IMR-90 (cell line): ENCODE measurements at regions not wholly inside any gene's neighbourhood (a gene's known extent, or its start where the extent isn't known, plus 50 kb on each side); places are given as distances from the start of the nearest gene placed in this dataset.

Experiments used
- ATAC-seq: fragments of 200-7000 bp; cut with Tn5 transposase; 2 replicates; pipeline ENCODE4 v1.9.1; 2020; ENCODE audit warnings: low read depth, mild to moderate bottlenecking, moderate library complexity
- BruUV-seq: library from RNA; stranded (reverse); fragments of 400-500 nt; replicated peaks from 2 replicates; lab custom pipeline; 2021; lab: Mats Ljungman, UMichigan
- CTCF ChIA-PET: fragments of 300-600 bp; formaldehyde crosslinking; extraction: SDS; loops from one replicate; lab custom pipeline; 2021; ENCODE audit warnings: antibody characterized with exemption; lab: Yijun Ruan, JAX
- POLR2A ChIA-PET: fragments of 300-600 bp; sonication (Branson Sonifier 250); formaldehyde crosslinking; loops from one replicate; lab custom pipeline; 2022; ENCODE audit warnings: antibody characterized with exemption; ENCODE audit not compliant: unreplicated experiment; lab: Charles Lee
- DNase-seq: peaks from one replicate; pipeline ENCODE4 v3.0.0; 2013
- H2AFZ ChIP-seq: replicated peaks from 2 replicates; pipeline ENCODE3; 2013; ENCODE audit warnings: low read length, mild to moderate bottlenecking; ENCODE audit not compliant: poor library complexity
- H2AK5ac ChIP-seq: 2 replicates; pipeline ENCODE4 v1.6.1; 2013; ENCODE audit warnings: low read depth, low read length, inconsistent platforms
- H2AK9ac ChIP-seq: replicated peaks from 2 replicates; pipeline ENCODE3; 2013; ENCODE audit warnings: mild to moderate bottlenecking, low read depth, low read length, moderate library complexity; ENCODE audit not compliant: poor library complexity
- H2BK120ac ChIP-seq: 2 replicates; pipeline ENCODE4 v1.6.1; 2013; ENCODE audit warnings: low read depth, low read length, inconsistent platforms
- H2BK15ac ChIP-seq: 3 replicates; pipeline ENCODE4 v1.6.1; 2013; ENCODE audit warnings: low read depth, low read length, inconsistent platforms
- H2BK20ac ChIP-seq: 2 replicates; pipeline ENCODE4 v1.6.1; 2013; ENCODE audit warnings: low read depth, mild to moderate bottlenecking, inconsistent platforms, low read length, moderate library complexity
- H2BK5ac ChIP-seq: 2 replicates; pipeline ENCODE4 v1.6.1; 2013; ENCODE audit warnings: mild to moderate bottlenecking, low read depth, low read length, inconsistent platforms; ENCODE audit not compliant: poor library complexity, severe bottlenecking
- H3K14ac ChIP-seq: replicated peaks from 2 replicates; pipeline ENCODE4 v1.6.1; 2013; ENCODE audit warnings: low read depth, low read length, inconsistent platforms
- H3K18ac ChIP-seq: 2 replicates; pipeline ENCODE4 v1.6.1; 2013; ENCODE audit warnings: low read depth, low read length, control low read depth
- H3K23ac ChIP-seq: 2 replicates; pipeline ENCODE4 v1.6.1; 2013; ENCODE audit warnings: low read depth, low read length, inconsistent platforms
- H3K27ac ChIP-seq: 2 replicates; pipeline ENCODE4 v1.5.1; 2013; ENCODE audit warnings: mild to moderate bottlenecking, control low read depth, low read length; ENCODE audit not compliant: insufficient read depth
- H3K27me3 ChIP-seq: 2 replicates; pipeline ENCODE4 v1.6.1; 2013; ENCODE audit warnings: low read length; ENCODE audit not compliant: control insufficient read depth, insufficient read depth
- H3K36me3 ChIP-seq: 2 replicates; pipeline ENCODE4 v1.6.1; 2013; ENCODE audit warnings: low read length, mixed read lengths; ENCODE audit not compliant: control insufficient read depth, insufficient read depth
- H3K4ac ChIP-seq: 2 replicates; pipeline ENCODE4 v1.6.1; 2013; ENCODE audit warnings: low read depth, low read length, inconsistent platforms
- H3K4me1 ChIP-seq: 2 replicates; pipeline ENCODE4 v1.6.1; 2013; ENCODE audit warnings: low read length, mixed read lengths; ENCODE audit not compliant: control insufficient read depth, insufficient read depth
- H3K4me2 ChIP-seq: 2 replicates; pipeline ENCODE4 v1.6.1; 2013; ENCODE audit warnings: low read depth, mild to moderate bottlenecking, control low read depth, low read length, moderate library complexity
- H3K4me3 ChIP-seq: 2 replicates; pipeline ENCODE4 v1.5.1; 2013; ENCODE audit warnings: low read depth, mild to moderate bottlenecking, control low read depth, low read length, moderate library complexity; ENCODE audit not compliant: insufficient read depth
- H3K56ac ChIP-seq: 2 replicates; pipeline ENCODE4 v1.6.1; 2013; ENCODE audit warnings: low read length, inconsistent platforms; ENCODE audit not compliant: insufficient read depth; ENCODE audit errors: extremely low read depth
- H3K79me1 ChIP-seq, 2 experiments: 2 replicates each; pipeline ENCODE4 v1.6.1; 2013; ENCODE audit warnings: low read length in 2 of 2, inconsistent platforms in 1 of 2, low read depth in 1 of 2
- H3K9ac ChIP-seq: 2 replicates; pipeline ENCODE4 v1.6.1; 2013; ENCODE audit warnings: low read depth, low read length, control low read depth
- H3K9me1 ChIP-seq: 2 replicates; pipeline ENCODE4 v1.6.1; 2013; ENCODE audit warnings: low read length, inconsistent platforms; ENCODE audit not compliant: insufficient read depth
- H3K9me3 ChIP-seq: 2 replicates; pipeline ENCODE4 v1.6.1; 2013; ENCODE audit warnings: low read length; ENCODE audit not compliant: control insufficient read depth, insufficient read depth
- H4K20me1 ChIP-seq: 2 replicates; pipeline ENCODE4 v1.6.1; 2013; ENCODE audit warnings: low read length, inconsistent platforms; ENCODE audit not compliant: insufficient read depth
- H4K5ac ChIP-seq: 2 replicates; pipeline ENCODE4 v1.6.1; 2013; ENCODE audit warnings: mild to moderate bottlenecking, low read depth, low read length, control low read depth
- H4K8ac ChIP-seq, 2 experiments: 2 replicates each; pipeline ENCODE4 v1.6.1; 2013; ENCODE audit warnings: low read depth in 2 of 2, low read length in 2 of 2, control low read depth in 1 of 2, inconsistent platforms in 1 of 2
- H4K91ac ChIP-seq: 2 replicates; pipeline ENCODE4 v1.6.1; 2013; ENCODE audit warnings: low read depth, low read length, inconsistent platforms; ENCODE audit not compliant: insufficient read depth
- BHLHE40 ChIP-seq: fragments of 150-350 bp; IDR thresholded peaks from 2 replicates; pipeline ENCODE4 v1.6.1; 2016; ENCODE audit warnings: mild to moderate bottlenecking, low read depth, low read length
- CEBPB ChIP-seq: IDR thresholded peaks from 2 replicates; pipeline ENCODE4 v1.6.1; 2012; ENCODE audit warnings: low read depth, low read length, improper control_type of control experiment
- CHD1 ChIP-seq: IDR thresholded peaks from 2 replicates; pipeline ENCODE4 v1.6.1; 2012; ENCODE audit warnings: low read depth, low read length, improper control_type of control experiment
- CTCF ChIP-seq: conservative IDR thresholded peaks from 2 replicates; pipeline ENCODE4 v1.5.1; 2012; ENCODE audit warnings: mild to moderate bottlenecking, low read depth, low read length, improper control_type of control experiment
- ELK1 ChIP-seq: fragments of 150-350 bp; IDR thresholded peaks from 2 replicates; pipeline ENCODE4 v1.6.1; 2016; ENCODE audit warnings: low read depth, mild to moderate bottlenecking, low read length, moderate library complexity, borderline replicate concordance
- FOS ChIP-seq: fragments of 150-350 bp; IDR thresholded peaks from 2 replicates; pipeline ENCODE4 v1.6.1; 2016; ENCODE audit warnings: low read depth, low read length
- MAFK ChIP-seq: IDR thresholded peaks from 2 replicates; pipeline ENCODE4 v1.6.1; 2012; ENCODE audit warnings: low read depth, low read length, improper control_type of control experiment
- MAZ ChIP-seq: IDR thresholded peaks from 2 replicates; pipeline ENCODE4 v1.6.1; 2012; ENCODE audit warnings: low read depth, mild to moderate bottlenecking, low read length, improper control_type of control experiment, moderate library complexity, borderline replicate concordance
- MXI1 ChIP-seq: IDR thresholded peaks from 2 replicates; pipeline ENCODE4 v1.6.1; 2012; ENCODE audit warnings: low read depth, mild to moderate bottlenecking, low read length, moderate library complexity, borderline replicate concordance
- NFE2L2 ChIP-seq: fragments of 150-350 bp; IDR thresholded peaks from 2 replicates; pipeline ENCODE4 v1.6.1; 2016; ENCODE audit warnings: low read depth, mild to moderate bottlenecking, low read length
- POLR2A ChIP-seq: IDR thresholded peaks from 2 replicates; pipeline ENCODE4 v1.6.1; 2012; ENCODE audit warnings: mild to moderate bottlenecking, low read depth, low read length
- RAD21 ChIP-seq: IDR thresholded peaks from 2 replicates; pipeline ENCODE4 v1.6.1; 2012; ENCODE audit warnings: low read length, improper control_type of control experiment
- RCOR1 ChIP-seq: IDR thresholded peaks from 2 replicates; pipeline ENCODE4 v1.6.1; 2012; ENCODE audit warnings: mild to moderate bottlenecking, low read length, improper control_type of control experiment; ENCODE audit not compliant: insufficient replicate concordance
- RFX5 ChIP-seq: IDR thresholded peaks from 2 replicates; pipeline ENCODE4 v1.8.0; 2012; ENCODE audit warnings: low read depth, mild to moderate bottlenecking, low read length, moderate library complexity
- SMC3 ChIP-seq: fragments of 150-350 bp; IDR thresholded peaks from 2 replicates; pipeline ENCODE4 v1.6.1; 2016; ENCODE audit warnings: low read depth, mild to moderate bottlenecking, antibody characterized with exemption, low read length, moderate library complexity
- USF2 ChIP-seq: fragments of 150-350 bp; IDR thresholded peaks from 2 replicates; pipeline ENCODE4 v1.6.1; 2017; ENCODE audit warnings: mild to moderate bottlenecking, antibody characterized with exemption, low read length, low read depth
- WGBS, 2 experiments: methylation state at CpG; one replicate each; pipeline versions ENCODE4 v1.1.5 to v1.1.7; 2013; ENCODE audit warnings: missing lambda C conversion rate in 2 of 2; ENCODE audit not compliant: insufficient read length in 1 of 2; ENCODE audit errors: extremely low coverage in 2 of 2; 5-methylcytosine and 5-hydroxymethylcytosine counted together
- dilution Hi-C: fragments of 300-500 bp; cut with HindIII; formaldehyde crosslinking; loops from one replicate; pipeline ENCODE4 v1.14.3; 2018; ENCODE audit warnings: low sequenced_read_pairs; ENCODE audit not compliant: unreplicated experiment
- in situ Hi-C: fragments of 300-500 bp; cut with MboI; formaldehyde crosslinking; loops from 3 replicates; pipeline ENCODE4 v1.14.3; 2019; ENCODE audit warnings: low sequenced_read_pairs, inconsistent platforms, mixed read lengths
- intact Hi-C: fragments of 100-400 bp; cut with micrococcal nuclease; formaldehyde crosslinking; loops from 2 replicates; pipeline ENCODE4 v1.10.0; 2022

DNA sequence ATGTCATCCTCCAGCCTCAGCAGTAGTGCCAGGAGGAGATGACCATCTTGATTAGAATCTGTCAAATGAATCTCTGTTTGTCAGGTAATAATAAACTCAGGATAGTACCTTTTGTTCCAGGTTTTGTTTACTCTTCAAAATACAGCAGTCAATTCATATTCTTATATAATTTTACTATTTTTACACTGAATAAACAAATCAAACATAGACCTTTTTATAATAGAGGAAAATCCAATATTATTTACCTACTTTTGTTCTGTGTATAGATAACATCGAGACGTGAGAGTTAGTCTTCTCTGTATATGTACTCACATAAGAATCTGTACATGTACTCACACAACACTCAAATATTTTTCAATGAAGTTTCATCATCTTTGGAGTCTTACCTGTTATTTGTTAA, 365.4 kb upstream of the EPHA5 start:
- no TSS peak for BruUV-seq
- Histone ChIP-seq H3K36me3 (no peaks in the 10 kb centered on the region), H3K4me1 (no peaks in the 10 kb centered on the region), H4K8ac (no peak overlapping the region), H4K5ac (no peak overlapping the region), H3K18ac (no peak overlapping the region), H4K91ac (no peak overlapping the region), H3K4me2 (no peak overlapping the region), H3K4ac (no peak overlapping the region), H2AK9ac (no peak overlapping the region), H2BK120ac (no peak overlapping the region), H4K20me1 (no peaks in the 10 kb centered on the region), H2BK5ac (no peak overlapping the region), H2BK20ac (no peak overlapping the region), H3K4me3 (no peak overlapping the region), H3K27ac (no peak overlapping the region), H3K56ac (no peak overlapping the region), H3K23ac (no peak overlapping the region), H3K9ac (no peak overlapping the region), H2AK5ac (no peak overlapping the region), H2AFZ (no peak overlapping the region), H3K9me3 (no peaks in the 10 kb centered on the region), H3K9me1 (no peaks in the 10 kb centered on the region), H3K27me3 (no peaks in the 10 kb centered on the region), H3K79me1 (no peaks in the 10 kb centered on the region), H3K14ac (no peak overlapping the region), H2BK15ac (no peak overlapping the region)
- ChIA-PET CTCF (no interaction called here), POLR2A (no interaction called here)
- TF ChIP-seq ELK1 (no peak), CTCF (no peak), NFE2L2 (no peak), MAZ (no peak), MAFK (no peak), FOS (no peak), RCOR1 (no peak), RAD21 (no peak), BHLHE40 (no peak), USF2 (no peak), MXI1 (no peak), RFX5 (no peak), SMC3 (no peak), CEBPB (no peak), CHD1 (no peak), POLR2A (no peak)
- dilution Hi-C loops (no loop called here), intact Hi-C loops (no loop called here), in situ Hi-C loops (no loop called here)
- DNase-seq (no peak), ATAC-seq (no peak)
- no CpG with 5 or more reads among the region's 2 CpGs for WGBS, 2 experiments
